OCI-LY7 (cell line): ENCODE measurements at regions not wholly inside any gene's neighbourhood (a gene's known extent, or its start where the extent isn't known, plus 50 kb on each side); places are given as distances from the start of the nearest gene placed in this dataset.

Experiments used
- BruUV-seq: library from RNA; stranded (reverse); fragments of 400-500 nt; replicated peaks from 2 replicates; lab custom pipeline; 2021; lab: Mats Ljungman, UMichigan
- CTCF ChIA-PET: fragments of 300-600 bp; sonication (Branson Sonifier 250); formaldehyde crosslinking; loops from one replicate; lab custom pipeline; 2022; ENCODE audit warnings: antibody characterized with exemption; ENCODE audit not compliant: unreplicated experiment; lab: Charles Lee
- POLR2A ChIA-PET: fragments of 300-600 bp; sonication (Branson Sonifier 250); formaldehyde crosslinking; loops from one replicate; lab custom pipeline; 2022; ENCODE audit warnings: antibody characterized with exemption; lab: Charles Lee
- DNase-seq: peaks from one replicate; pipeline ENCODE4 v3.0.0-alpha.2; 2015; ENCODE audit warnings: low spot score
- H2AFZ ChIP-seq: fragments of 200-600 bp; sonication (generic), shearing (Covaris generic); 2 replicates; pipeline ENCODE4 v1.6.1; 2014; ENCODE audit warnings: mild to moderate bottlenecking, antibody characterized with exemption, low read length, moderate library complexity
- H3K27ac ChIP-seq: fragments of 200-600 bp; sonication (generic); 2 replicates; pipeline ENCODE4 v1.5.1; 2014; ENCODE audit warnings: mixed run types, low read depth, mild to moderate bottlenecking, moderate library complexity, low read length, inconsistent platforms; ENCODE audit not compliant: poor library complexity, severe bottlenecking
- H3K36me3 ChIP-seq: fragments of 200-600 bp; sonication (generic); 2 replicates; pipeline ENCODE4 v1.6.1; 2014; ENCODE audit warnings: mild to moderate bottlenecking, antibody characterized with exemption, low read length, moderate library complexity, mixed read lengths; ENCODE audit not compliant: insufficient read depth
- H3K4me1 ChIP-seq: fragments of 200-600 bp; sonication (generic); 2 replicates; pipeline ENCODE4 v1.5.1; 2014; ENCODE audit warnings: mild to moderate bottlenecking, low read length; ENCODE audit not compliant: insufficient read depth, poor library complexity, severe bottlenecking
- H3K4me2 ChIP-seq: fragments of 200-600 bp; sonication (generic); 2 replicates; pipeline ENCODE4 v1.6.1; 2014; ENCODE audit warnings: mild to moderate bottlenecking, low read length
- H3K4me3 ChIP-seq: fragments of 200-600 bp; sonication (generic); 2 replicates; pipeline ENCODE4 v1.5.1; 2014; ENCODE audit warnings: mild to moderate bottlenecking, low read depth, low read length; ENCODE audit not compliant: poor library complexity, severe bottlenecking
- H3K79me2 ChIP-seq: fragments of 200-600 bp; sonication (generic); 2 replicates; pipeline ENCODE4 v1.6.1; 2016; ENCODE audit warnings: low read depth, mild to moderate bottlenecking, low read length, moderate library complexity, mixed read lengths; ENCODE audit not compliant: insufficient read depth
- H3K9me2 ChIP-seq: fragments of 200-600 bp; sonication (generic); 2 replicates; pipeline ENCODE4 v1.6.1; 2016; ENCODE audit warnings: mild to moderate bottlenecking, low read length, mixed read lengths; ENCODE audit not compliant: insufficient read depth
- H3K9me3 ChIP-seq: fragments of 200-600 bp; sonication (generic); 2 replicates; pipeline ENCODE4 v1.6.1; 2014; ENCODE audit warnings: mild to moderate bottlenecking, mixed run types, low read length, mixed read lengths
- H4K20me1 ChIP-seq: fragments of 200-600 bp; sonication (generic); 2 replicates; pipeline ENCODE4 v1.6.1; 2014; ENCODE audit warnings: mild to moderate bottlenecking, antibody characterized with exemption, low read length, moderate library complexity, mixed read lengths; ENCODE audit not compliant: insufficient read depth
- EZH2phosphoT487 ChIP-seq: fragments of 200-600 bp; sonication (generic); IDR thresholded peaks from 2 replicates; pipeline ENCODE4 v1.6.1; 2018; ENCODE audit warnings: low read depth, borderline replicate concordance, mild to moderate bottlenecking, mixed run types, antibody characterized with exemption, low read length, moderate library complexity, mixed read lengths
- intact Hi-C: fragments of 100-400 bp; cut with micrococcal nuclease; formaldehyde crosslinking; loops from one replicate; pipeline ENCODE4 v1.10.0; 2022; ENCODE audit not compliant: unreplicated experiment
- TF ChIP-seq, protein P1 (sequence below): fragments of 200-600 bp; sonication (generic); conservative IDR thresholded peaks from 2 replicates; pipeline ENCODE4 v1.5.1; 2014; ENCODE audit warnings: mild to moderate bottlenecking, antibody characterized with exemption, low read length, moderate library complexity, mixed read lengths

DNA sequence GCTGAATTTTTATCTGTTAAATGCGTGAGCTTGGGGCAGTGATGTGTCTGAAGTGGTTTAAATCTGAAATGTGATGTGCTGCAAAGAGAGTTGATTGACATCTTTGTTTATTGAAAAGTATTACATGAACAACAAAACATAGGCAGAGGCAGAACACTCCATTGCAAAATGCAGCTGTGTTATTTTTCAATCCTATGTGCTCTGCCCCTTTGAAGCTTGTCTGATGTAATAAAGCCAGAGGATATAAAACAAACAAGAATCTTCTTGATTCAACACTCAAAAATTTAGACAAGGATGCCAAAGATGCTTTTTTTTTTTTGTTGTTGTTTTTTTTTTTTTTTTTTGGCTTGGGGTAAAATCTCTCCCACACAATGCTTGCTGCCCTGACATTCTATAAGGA lies 482.4 kb upstream of the MMS22L start:
- H3K4me2 ChIP-seq = no peak overlapping the region
- no peaks in the 10 kb centered on the region for H3K79me2 ChIP-seq
- POLR2A ChIA-PET = interaction anchor here (0.7 kb wide), 1 partner anchor 479 kb away, joined by 3 read pairs; no protein-coding TSS in a partner anchor
- no peaks in the 10 kb centered on the region for H3K9me2 ChIP-seq
- CTCF ChIA-PET = no interaction called here
- no peak overlapping the region for H2AFZ ChIP-seq
- DNase-seq = no peak
- no peaks in the 10 kb centered on the region for H3K9me3 ChIP-seq
- H3K4me1 ChIP-seq = no peaks in the 10 kb centered on the region
- no peaks in the 10 kb centered on the region for H3K36me3 ChIP-seq
- BruUV-seq = no TSS peak
- H3K27ac ChIP-seq = no peak overlapping the region
- H3K4me3 ChIP-seq = no peak overlapping the region
- intact Hi-C loops = no loop called here
- no peak for TF ChIP-seq EZH2phosphoT487
- TF ChIP-seq, protein P1, sequence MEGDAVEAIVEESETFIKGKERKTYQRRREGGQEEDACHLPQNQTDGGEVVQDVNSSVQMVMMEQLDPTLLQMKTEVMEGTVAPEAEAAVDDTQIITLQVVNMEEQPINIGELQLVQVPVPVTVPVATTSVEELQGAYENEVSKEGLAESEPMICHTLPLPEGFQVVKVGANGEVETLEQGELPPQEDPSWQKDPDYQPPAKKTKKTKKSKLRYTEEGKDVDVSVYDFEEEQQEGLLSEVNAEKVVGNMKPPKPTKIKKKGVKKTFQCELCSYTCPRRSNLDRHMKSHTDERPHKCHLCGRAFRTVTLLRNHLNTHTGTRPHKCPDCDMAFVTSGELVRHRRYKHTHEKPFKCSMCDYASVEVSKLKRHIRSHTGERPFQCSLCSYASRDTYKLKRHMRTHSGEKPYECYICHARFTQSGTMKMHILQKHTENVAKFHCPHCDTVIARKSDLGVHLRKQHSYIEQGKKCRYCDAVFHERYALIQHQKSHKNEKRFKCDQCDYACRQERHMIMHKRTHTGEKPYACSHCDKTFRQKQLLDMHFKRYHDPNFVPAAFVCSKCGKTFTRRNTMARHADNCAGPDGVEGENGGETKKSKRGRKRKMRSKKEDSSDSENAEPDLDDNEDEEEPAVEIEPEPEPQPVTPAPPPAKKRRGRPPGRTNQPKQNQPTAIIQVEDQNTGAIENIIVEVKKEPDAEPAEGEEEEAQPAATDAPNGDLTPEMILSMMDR = no peak
- H4K20me1 ChIP-seq = no peaks in the 10 kb centered on the region

DNA sequence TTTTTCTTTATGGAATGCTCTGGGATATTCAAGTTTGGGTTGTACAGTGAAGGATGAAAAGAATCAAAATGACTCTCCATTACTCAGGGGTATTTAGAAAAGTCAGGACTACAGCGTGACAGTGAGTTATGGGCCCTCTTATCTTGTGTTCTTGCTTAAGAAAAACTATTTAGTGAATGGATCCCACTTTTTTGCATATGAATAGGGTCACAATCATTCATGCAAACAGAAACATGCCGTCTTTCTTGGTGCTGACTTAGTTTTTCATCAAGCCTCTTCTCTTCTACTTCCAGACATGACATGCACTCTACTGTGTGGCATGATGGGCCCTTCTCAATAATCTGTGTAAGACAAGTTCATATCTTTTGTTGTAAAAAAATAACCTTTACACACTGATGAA lies 488.4 kb upstream of the MMS22L start:
- POLR2A ChIA-PET = interaction anchor here (1.0 kb wide), 1 partner anchor 49 kb away, joined by 4 read pairs; no protein-coding TSS in a partner anchor
- Histone ChIP-seq H3K79me2 (no peaks in the 10 kb centered on the region), H3K4me1 (no peaks in the 10 kb centered on the region), H3K4me2 (no peak overlapping the region), H3K4me3 (no peak overlapping the region), H3K9me2 (no peaks in the 10 kb centered on the region), H3K36me3 (no peaks in the 10 kb centered on the region), H2AFZ (no peak overlapping the region), H4K20me1 (peaks cover 3% of the 10 kb centered on the region; the same call in 1 of the 2 replicates), H3K9me3 (no peaks in the 10 kb centered on the region), H3K27ac (no peak overlapping the region)
- no peak for DNase-seq
- TF ChIP-seq, protein P1 = no peak
- no peak for TF ChIP-seq EZH2phosphoT487
- no TSS peak for BruUV-seq
- intact Hi-C loops = no loop called here
- CTCF ChIA-PET = no interaction called here

DNA sequence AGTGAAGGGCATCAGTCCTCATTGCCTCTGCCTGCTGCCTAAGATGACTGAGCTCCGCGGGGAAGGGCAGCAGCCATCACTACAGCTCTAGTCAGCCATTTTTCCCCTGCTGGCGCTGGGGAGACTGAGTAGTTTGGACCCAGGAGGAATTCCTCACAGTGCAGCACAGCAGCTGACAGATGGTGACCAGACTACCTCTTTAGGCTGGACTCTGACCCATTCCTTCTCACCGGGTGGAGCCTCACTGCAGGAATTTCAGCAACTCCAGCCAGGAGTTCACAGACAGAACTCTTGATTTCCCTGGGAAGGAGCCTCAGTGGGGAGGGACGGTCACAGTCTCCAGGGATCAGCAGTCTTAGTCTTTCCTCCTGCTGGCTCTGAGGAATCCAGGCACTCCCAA lies 492.0 kb upstream of the MMS22L start:
- BruUV-seq = no TSS peak
- Histone ChIP-seq H3K9me2 (no peaks in the 10 kb centered on the region), H3K27ac (no peak overlapping the region), H3K4me3 (no peak overlapping the region), H2AFZ (no peak overlapping the region), H3K4me2 (no peak overlapping the region), H3K79me2 (no peaks in the 10 kb centered on the region), H3K9me3 (no peaks in the 10 kb centered on the region), H3K36me3 (no peaks in the 10 kb centered on the region), H3K4me1 (no peaks in the 10 kb centered on the region), H4K20me1 (peaks cover 3% of the 10 kb centered on the region; the same call in 1 of the 2 replicates)
- CTCF ChIA-PET = no interaction called here
- TF ChIP-seq, protein P1 = no peak
- no peak for TF ChIP-seq EZH2phosphoT487
- intact Hi-C loops = no loop called here
- no peak for DNase-seq
- POLR2A ChIA-PET = no interaction called here
